Left renal pelvis (tissue), 4 donors: ENCODE measurements at regions not wholly inside any gene's neighbourhood (a gene's known extent, or its start where the extent isn't known, plus 50 kb on each side); places are given as distances from the start of the nearest gene placed in this dataset.

Experiments
- DNase-seq, 4 donors: peaks; one replicate each; pipeline ENCODE4 v3.0.0-alpha.2; 2013; ENCODE audit warnings: low read depth in 4 of 4, low spot score in 3 of 4

- no peak for DNase-seq
Measured at GRCh38 chr16:80366023-80366422, 174.8 kb upstream of the DYNLRB2 start.

- no peak for DNase-seq
Measured at GRCh38 chr16:80362816-80363215, 178.0 kb upstream of the DYNLRB2 start.

GRCh38 chr16:80356365-80356764 lies 184.4 kb upstream of the DYNLRB2 start:
- DNase-seq: no peak

GRCh38 chr16:80355335-80355734 lies 185.5 kb upstream of the DYNLRB2 start:
- no peak for DNase-seq

GRCh38 chr16:80350061-80350460 lies 190.7 kb upstream of the DYNLRB2 start:
- no peak for DNase-seq

- no peak for DNase-seq
Measured at GRCh38 chr16:80347900-80348299, 192.9 kb upstream of the DYNLRB2 start.

GRCh38 chr16:80347002-80347401 lies 193.8 kb upstream of the DYNLRB2 start:
- DNase-seq: no peak

- no peak for DNase-seq
Measured at GRCh38 chr16:80346111-80346632, 194.6 kb upstream of the DYNLRB2 start.

GRCh38 chr16:80345701-80346100 lies 195.1 kb upstream of the DYNLRB2 start:
- DNase-seq: no peak

GRCh38 chr16:80344570-80344969 lies 196.2 kb upstream of the DYNLRB2 start:
- DNase-seq: no peak

GRCh38 chr16:80341263-80341662 lies 199.5 kb upstream of the DYNLRB2 start:
- DNase-seq: no peak

GRCh38 chr16:80337786-80338185 lies 203.0 kb upstream of the DYNLRB2 start:
- no peak for DNase-seq

- no peak for DNase-seq
Measured at GRCh38 chr16:80330803-80331202, 210.0 kb upstream of the DYNLRB2 start.

- peak in 2 of 4 donors; percentile 31 to 42 for DNase-seq
Measured at GRCh38 chr16:80330150-80330549, 210.6 kb upstream of the DYNLRB2 start.

GRCh38 chr16:80327740-80328139 lies 213.1 kb upstream of the DYNLRB2 start:
- DNase-seq: no peak

- DNase-seq: no peak
Measured at GRCh38 chr16:80324371-80324770, 216.4 kb upstream of the DYNLRB2 start.

- no peak for DNase-seq
Measured at GRCh38 chr16:80323808-80324195, 217.0 kb upstream of the DYNLRB2 start.

GRCh38 chr16:80323187-80323807 lies 217.5 kb upstream of the DYNLRB2 start:
- DNase-seq: no peak

GRCh38 chr16:80319181-80319580 lies 221.6 kb upstream of the DYNLRB2 start:
- DNase-seq: no peak

- no peak for DNase-seq
Measured at GRCh38 chr16:80318107-80318506, 222.7 kb upstream of the DYNLRB2 start.

GRCh38 chr16:80317599-80318037 lies 223.2 kb upstream of the DYNLRB2 start:
- no peak for DNase-seq

GRCh38 chr16:80317116-80317515 lies 223.7 kb upstream of the DYNLRB2 start:
- no peak for DNase-seq

- no peak for DNase-seq
Measured at GRCh38 chr16:80314042-80314441, 226.8 kb upstream of the DYNLRB2 start.
